ENCODE measurements at regions not wholly inside any gene's neighbourhood (a gene's known extent, or its start where the extent isn't known, plus 50 kb on each side); places are given as distances from the start of the nearest gene placed in this dataset.
A peak's percentile ranks its signal among the peaks of the same experiment; 100 is the strongest.

DNA sequence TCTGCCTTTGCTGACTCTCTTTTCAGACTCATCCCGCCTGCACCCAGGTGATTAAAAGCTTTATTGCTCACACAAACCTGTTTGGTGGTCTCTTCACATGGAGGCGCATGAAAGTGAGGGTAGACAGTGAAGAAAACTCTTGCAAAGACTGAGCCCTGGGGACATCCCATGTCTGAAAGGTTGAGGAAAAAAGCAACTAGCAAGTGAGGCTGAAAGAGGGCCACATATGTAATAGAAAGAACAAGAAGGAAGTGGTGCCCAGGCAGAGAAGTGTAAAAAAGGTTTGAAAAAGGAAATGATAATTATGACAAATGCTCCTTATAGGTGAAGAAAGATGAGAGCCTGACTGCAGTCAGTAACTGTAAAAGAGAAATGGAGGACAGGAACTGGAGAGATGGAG is 115.9 kb upstream of the NEK7 start:
- DNase-seq (ENCODE audit: low read depth) = no peak

DNA sequence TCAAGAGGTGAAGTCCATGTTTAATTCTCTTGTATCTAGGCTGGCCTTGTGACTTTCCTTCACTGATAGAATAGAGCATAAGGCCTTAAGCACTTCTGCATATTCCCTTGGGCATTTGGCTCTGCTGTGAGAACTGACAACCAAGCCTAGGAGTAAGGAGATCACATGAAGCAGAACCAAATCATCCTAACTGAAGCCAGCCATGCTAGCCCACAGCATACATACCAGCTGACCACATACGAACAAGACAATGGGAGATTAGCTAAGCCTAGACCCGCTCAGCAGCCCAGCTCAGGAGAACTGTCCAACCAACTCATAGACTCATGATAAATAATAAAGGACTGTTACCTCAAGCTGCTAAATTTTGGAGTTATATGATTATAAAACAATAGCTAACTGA is 114.6 kb upstream of the NEK7 start:
- DNase-seq (ENCODE audit: low read depth) = peak; percentile 11

DNA sequence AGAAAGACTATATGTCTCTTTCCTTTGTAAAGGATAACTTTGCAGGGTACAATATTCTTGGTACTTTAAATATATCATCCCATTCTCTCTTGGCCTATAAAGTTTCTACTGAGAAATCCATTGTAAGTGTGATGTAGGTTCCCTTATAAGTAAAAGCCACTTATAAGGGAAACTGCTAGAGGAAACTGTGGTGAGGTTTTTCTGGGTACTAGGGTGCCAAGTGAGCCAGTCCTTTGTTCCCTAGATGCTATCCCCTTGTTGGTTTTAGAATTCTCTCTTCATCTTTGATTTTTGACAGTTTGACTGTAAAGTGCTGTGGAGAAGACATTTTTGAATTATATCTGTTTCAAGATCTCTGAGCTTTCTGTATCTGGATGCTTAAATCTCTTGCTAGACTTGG is 108.9 kb upstream of the NEK7 start:
- DNase-seq (ENCODE audit: low read depth) = no peak

DNA sequence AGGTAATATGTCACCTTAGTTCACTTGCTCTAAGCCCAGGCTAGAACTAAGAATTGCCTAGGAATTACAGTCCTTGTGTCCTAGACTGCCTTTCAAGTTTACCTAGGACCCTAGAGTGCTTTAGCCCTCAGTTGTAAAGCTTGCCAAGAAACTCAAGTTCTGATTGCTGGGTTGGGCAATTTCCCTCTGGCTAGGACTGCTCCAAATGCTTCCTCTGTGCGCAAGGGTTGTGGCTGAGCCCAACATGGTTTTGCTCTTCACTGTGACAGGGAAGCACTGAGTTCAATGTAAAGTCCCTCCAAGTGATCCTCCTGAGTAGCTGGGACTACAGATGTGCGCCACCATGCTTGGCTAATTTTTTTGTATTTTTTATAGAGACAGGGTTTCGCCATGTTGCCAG is 102.3 kb upstream of the NEK7 start:
- no peak for DNase-seq (ENCODE audit: low read depth)

DNA sequence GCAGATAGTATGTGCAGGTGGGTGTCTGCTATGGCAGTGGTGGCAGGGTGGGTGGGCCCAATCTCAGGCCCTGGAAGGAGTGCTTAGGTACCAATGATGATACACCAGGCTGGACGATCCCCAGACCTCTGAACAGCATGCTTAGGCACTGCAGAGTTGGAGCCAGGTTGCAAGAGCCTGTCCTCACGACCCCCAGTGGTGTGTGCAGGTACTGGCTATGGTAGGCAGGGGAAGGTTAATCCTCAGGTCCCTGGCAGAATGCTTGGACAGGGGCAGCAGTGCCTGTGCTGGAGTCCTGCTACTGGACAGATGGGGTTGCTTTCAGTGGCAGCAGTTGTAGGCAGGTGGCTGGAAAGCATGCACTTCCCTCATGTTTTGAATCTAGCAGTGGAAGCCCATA is 100.5 kb upstream of the NEK7 start:
- DNase-seq (ENCODE audit: low read depth) = no peak

DNA sequence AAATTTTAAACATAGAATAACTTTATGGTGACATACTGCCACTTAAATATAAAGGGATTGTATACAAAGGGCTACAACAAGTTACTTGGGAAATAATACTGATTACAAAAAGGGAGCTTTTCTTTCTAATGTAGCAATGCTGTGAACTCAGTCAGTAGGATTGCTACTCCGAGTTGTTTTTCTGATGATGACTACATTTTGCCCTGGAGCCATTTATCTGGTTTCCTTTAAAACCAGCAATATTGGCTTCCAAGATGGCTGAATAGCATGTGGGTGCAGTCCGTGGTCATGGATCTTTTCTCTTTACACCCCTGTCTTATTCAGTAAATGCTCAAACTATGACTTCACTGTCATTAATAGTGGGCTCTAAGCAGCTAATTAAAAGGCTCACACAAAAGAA is 92.6 kb upstream of the NEK7 start:
- DNase-seq (ENCODE audit: low read depth) = no peak

DNA sequence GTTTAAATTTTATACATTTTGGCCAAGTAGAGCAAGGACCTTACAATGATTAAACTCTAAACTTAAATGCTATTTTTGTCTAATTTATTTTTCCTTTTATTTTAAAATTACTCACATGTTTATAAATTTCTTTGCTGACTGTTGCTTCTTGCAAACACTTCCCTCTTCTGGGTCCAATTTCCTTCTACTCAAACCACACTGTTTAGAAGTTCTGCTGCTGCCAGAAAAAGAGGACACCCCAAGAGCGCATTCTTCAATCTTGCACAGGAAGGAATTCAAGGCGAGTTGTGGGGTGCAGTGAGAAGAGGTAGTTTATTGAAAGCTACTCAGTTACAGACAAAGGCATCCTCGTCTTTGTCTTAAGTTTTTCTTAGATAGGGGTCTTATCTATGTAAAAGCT is 88.5 kb upstream of the NEK7 start:
- DNase-seq (ENCODE audit: low read depth) = no peak

DNA sequence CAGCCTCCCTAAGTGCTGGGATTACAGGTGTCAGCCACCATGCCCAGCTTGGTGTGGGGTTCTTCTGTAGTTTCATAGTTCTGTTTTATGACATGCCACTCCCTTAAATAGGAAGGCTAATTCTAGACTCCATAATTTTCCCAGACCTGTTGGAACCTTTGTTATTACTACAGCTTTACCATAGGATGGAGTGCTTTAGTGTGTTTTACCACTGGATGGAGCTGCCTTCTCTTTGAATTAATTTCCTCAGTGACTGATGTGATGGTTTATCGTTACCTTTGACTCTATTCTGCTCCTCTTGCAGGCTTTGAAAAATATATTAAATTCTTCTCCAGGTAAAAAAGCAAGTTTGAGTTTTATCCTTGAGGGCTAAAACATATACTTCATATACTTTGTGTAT is 84.6 kb upstream of the NEK7 start:
- no peak for DNase-seq (ENCODE audit: low read depth)

DNA sequence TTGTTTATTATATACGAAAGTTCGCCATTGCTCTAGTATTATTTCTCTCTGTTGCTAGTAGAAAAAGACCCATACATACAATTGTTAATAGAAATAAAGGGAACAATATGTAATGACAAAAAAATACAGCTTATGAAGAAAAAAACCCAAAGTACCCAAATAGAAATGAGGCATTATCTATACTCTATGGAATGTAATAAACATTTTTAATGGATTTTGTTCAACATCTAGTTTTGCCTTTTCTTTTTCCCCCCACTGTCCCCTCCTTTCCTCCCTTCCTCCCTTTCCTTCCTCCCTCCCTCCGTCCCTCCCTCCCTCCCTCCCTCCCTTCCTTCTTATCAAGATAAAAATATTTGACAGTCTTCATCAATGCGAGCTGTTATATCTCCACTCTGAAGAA is 81.5 kb upstream of the NEK7 start:
- no peak for DNase-seq (ENCODE audit: low read depth)

DNA sequence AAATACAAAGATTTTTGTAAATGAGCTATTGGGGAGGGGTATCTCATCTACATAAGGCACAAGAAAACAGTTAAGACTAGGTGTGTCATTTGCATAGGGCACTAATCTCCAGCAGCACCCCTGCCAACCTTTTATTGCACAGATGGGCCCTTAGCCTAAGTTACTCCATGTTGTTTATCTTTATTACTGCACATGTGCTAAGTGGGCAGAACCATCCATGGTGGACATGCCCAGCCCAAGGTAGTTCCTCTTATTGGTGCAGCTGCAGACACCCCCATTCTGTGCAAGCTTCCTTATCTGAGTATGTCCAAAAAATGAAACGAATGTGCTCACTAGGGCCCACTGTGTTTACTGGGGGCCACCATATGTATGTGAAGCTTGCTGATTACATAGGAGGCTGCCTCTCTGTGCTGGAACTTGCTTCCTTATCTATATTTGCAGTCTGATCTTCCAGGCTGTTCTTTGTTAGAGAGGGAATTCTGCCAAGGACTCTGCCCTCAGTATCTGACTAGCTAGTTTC is 77.3 kb upstream of the NEK7 start:
- no peak for DNase-seq (ENCODE audit: low read depth)

DNA sequence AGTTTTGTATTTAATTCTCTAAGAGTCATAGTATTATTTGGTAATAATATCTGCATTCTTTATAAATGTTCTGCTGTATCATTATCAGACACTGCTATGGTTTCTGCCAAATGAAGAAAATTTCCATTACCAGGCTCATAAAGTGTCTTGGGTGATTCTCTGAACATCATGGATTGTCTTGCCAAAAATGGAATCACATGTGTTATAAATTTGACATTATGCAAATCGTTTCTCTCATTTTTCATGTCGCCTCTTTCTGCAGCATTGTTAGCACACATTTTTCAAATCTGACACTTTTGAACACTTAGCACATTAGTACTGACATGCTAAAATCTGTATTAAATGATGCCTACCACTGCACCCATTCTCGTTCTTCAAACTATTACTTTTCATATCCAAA is 74.2 kb upstream of the NEK7 start:
- DNase-seq (ENCODE audit: low read depth) = no peak

DNA sequence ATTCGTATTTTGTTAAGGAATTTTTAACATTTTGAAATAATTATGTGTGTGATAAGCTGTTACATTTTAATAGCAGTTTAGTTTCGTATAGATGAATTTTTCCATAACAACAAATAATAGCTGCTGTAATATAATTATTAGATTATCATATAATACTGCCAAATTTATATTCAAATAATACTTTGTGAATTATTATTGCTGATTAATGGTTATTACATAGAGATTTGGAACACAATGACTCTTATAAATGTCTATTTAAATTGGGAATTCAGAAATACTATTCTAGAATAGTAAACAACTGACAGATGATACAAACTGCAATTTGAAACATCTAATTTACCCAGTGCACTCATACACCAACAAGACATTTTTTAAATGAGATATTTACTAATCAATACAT is 73.2 kb upstream of the NEK7 start:
- no peak for DNase-seq (ENCODE audit: low read depth)

DNA sequence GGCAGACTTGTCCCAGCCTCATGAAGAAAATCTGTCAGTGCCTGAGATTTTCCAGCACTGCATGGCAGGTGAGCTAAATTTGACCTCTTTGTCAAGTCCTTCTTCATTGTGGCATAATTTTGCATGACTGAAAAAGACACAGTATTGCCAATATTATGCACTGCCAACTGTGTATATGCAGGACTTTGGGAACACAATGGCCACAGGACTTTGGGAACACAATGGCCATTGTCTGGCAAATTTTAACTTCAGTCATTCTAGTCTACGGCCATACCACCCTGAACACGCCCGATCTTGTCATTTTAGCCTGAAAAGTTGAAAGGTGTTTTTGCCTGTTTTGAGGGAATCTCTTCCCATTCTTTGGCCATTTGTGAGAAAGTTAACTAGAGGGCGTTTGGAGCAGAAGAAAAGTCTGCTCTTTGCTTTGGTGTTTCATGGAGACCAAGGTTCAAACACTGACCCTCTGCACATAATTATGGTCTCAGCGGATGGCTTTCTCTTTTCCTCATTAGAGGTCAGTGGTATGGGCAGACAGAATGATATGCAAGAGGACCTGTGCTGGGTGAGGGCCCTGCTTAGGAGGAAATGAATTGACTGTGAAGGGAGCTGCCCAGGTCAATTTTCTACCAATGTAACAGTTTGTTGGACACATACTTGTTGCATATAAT is 72.4 kb upstream of the NEK7 start:
- no peak for DNase-seq (ENCODE audit: low read depth)

DNA sequence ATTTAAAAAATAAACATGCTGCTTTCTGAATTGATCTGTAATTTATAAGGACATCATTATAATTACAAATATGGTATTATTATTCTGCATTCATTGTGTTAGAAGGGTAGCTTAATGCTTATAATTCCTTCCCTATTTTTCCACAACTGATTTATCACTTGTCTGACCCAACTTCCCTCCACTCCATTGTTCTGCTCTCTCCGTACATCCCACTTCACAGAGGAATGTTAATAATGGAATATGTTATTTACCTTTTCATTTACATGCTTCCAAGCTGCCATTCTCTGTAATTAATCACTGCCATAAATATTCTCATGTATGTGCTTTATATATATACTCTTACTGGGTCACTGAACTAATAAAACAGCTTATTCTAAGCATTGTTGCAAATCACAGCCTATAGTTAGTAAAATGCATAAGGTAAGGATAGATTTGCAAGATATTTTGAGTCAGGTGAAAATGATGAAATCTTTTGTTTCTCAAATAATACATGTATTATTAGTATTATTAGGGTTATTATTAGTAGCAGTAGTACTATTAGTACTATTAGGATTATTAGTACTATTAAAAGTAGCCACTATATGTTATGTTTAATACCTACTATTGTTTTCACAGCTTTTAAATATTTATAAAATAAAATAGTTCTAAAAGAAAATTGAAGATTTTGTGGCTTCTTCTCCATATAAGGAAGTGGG is 70.6 kb upstream of the NEK7 start:
- DNase-seq (ENCODE audit: low read depth) = no peak

DNA sequence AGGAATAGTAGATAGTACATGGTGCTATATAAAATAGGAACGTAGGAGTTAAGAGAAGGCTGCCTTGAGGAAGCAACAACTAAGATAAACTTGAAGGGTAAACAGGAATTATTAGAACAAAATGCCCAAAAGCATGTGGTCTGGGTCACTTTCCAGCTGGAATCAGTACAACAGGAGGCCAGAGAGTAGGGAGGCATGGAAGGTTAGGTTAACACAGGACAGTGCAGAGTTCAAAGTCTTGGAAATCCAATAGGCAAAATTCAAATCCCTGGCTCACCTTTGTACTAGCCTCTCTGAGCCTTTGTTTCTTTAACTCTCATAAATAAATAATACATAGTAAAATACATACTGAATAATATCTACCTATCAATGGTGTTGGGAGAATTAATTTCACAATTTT is 69.0 kb upstream of the NEK7 start:
- no peak for DNase-seq (ENCODE audit: low read depth)

DNA sequence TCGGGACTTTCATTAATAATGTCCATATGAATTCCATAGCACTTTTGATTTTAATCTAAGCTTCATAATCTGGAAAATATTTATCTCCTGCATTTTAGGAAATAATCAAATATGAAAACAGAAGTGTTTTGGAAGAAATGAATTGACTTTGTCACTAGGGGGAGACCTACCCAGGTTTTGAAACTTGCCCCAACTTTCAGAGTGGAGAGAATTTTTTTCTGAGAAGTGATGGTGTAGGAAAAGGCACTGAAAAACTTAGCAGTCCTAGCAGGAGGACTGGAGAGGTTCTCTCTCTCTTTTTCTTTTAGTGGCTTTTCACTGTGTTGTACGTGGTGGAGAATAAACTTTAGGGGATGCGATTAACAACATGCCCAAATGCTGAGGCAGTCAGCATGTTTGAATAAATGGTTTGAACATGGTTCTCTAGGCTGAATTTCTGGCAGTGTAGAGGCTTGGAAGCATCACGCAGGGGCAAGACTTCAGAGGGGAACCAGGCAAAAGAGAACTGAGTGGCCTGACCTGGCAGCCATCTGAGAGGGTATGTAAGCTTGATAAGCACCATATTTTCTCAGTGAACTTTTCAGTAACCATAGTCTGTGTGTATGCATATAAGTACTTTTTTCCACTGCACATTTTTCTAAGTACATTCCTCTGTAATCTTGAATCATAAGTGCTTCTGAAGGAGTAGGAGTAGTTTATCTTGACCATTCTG is 68.3 kb upstream of the NEK7 start:
- peak; percentile 46 for DNase-seq (ENCODE audit: low read depth)

DNA sequence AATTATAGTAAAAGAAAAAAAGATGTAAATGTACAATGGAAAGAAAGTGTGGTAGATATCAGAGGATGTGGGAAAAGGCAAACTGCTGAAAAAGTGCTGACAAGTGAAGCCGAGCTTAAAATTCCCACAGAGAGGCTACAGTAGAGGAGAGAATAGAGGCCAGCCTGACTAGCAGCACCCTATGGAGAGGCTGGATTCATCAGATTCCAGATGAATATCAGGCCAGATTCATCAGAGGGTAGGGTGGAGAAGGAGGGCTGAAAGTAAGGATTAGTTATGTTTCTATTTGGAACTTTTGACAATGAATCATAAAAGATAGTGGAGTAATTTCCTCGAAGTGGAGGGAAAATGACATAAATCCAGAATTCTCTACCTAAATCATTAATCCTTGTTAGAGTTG is 60.4 kb upstream of the NEK7 start:
- no peak for DNase-seq (ENCODE audit: low read depth)

DNA sequence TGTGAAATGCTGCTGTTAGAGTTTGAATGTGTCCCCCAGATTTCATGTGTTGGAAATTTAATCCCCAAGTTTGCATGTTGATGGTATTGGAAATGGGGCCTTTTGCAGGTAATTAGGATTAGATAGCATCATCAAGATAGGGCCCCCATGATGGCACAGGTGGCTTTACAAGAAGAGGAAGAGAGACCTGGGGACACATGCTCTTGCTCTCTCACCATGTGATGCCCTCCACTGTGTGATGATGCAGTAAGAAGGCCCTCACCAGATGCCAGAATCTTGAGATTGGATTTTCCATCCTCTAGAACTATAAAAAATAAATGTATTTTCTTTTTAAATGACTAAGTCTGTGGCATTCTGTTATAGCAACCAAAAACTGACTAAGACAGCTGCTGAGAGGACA is 57.0 kb upstream of the NEK7 start:
- no peak for DNase-seq (ENCODE audit: low read depth)

DNA sequence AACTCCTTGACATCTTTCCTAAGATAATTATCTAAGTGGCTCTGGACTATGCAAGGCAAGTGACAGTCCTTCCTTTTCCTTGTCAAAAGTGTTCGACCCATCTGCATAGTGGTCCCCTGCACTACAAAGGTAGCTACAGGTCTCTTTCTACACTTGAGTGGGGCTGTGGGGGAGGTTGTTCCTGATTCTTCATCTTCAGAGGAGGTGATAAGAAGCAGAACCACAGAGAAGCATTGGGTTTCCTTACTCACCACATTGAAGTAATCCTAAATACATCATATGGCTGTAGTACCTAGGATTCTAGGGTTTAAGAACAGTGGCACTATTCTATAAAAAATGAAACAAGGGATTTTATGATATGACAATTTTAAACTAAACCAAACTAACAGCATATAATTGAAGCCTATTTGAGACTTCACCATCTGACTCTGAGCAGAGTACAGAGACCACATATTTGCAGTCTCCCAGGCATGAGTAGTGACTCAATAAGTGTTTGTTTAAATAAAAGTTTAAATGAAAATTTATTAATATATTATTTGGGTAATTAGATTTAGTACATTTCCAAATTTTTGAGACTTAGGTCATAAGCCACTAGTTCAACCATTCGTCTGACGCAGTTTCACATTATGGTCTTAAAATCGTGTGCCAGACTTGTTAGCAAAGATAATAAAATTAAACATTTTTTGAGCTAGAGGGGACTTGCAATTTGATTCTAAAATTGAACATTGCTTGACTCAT is 54.9 kb upstream of the NEK7 start:
- peak; percentile 13 for DNase-seq (ENCODE audit: low read depth)

DNA sequence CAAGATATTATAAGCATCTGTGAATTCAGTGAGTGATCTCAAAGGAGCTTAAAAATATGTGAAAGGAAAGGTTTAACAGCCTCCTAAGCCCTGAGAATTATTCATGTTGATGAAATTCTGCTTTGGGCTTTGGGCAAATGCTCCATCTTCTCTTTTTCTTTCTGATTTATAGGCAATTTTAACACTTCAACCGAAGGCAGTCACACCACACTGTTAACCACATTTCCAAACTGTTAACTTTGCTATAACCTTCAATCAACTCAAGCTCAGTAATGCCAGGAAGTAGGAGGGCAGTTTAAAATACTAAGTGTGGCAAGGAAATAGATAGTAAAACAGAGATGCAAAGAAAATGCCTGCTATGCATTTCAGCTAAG is 54.4 kb upstream of the NEK7 start:
- peak; percentile 13 for DNase-seq (ENCODE audit: low read depth)

DNA sequence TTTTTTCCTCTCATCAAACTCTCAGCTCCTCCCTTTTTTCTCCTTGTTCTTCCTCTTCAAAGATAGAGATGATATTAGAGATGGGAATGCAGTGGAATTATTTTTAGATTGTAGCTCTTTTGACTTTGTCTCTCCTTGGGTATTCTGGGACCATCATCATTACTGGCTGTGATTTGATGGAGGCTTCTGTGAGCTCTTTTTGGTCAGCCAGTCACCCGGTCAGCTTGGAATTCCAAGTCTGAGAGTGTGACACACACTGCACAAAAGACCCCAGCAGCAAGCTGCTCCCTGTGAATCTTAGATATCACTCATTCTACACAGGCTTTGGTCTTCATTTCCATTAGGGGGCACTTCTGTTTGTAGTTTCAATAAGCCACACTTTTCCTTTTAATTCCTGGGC is 51.6 kb upstream of the NEK7 start:
- DNase-seq (ENCODE audit: low read depth) = no peak

DNA sequence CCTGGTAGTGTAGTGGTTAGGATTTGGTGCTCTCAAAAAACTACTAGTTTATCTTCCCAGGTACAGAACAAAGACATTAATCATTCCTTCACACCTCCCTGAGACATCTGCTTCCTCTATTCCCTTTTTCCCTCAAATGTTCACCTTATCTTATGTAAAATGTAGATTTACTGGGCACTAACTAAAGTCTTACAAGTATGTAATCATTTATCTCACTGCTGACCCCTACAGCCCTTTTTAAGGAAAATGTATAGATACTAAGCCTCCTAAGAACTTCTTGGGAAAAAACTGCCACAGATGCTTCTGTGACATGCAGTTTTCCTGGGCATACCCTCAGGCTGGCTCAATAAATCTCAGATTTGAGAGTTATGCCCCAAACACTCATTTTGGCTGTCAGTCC is 50.8 kb upstream of the NEK7 start:
- DNase-seq (ENCODE audit: low read depth) = no peak
